IPS-18c (cell line): ENCODE measurements at regions not wholly inside any gene's neighbourhood (a gene's known extent, or its start where the extent isn't known, plus 50 kb on each side); places are given as distances from the start of the nearest gene placed in this dataset.
"Not testable (repeated sequence)": the region's sequence is repeated elsewhere in the genome, so short reads cannot be mapped to it uniquely, and the experiment has no call there.

ENCODE experiments used
- H3K4me3 ChIP-seq: 2 replicates; pipeline ENCODE4 v1.7.0; 2013; ENCODE audit warnings: low read depth, mild to moderate bottlenecking, low read length, moderate library complexity; ENCODE audit not compliant: insufficient read depth
- H3K9me3 ChIP-seq: one replicate; pipeline ENCODE4 v1.6.1; 2013; ENCODE audit warnings: mild to moderate bottlenecking, low read length, moderate library complexity; ENCODE audit not compliant: control insufficient read depth, insufficient read depth

- Histone ChIP-seq H3K4me3 (no peak overlapping the region), H3K9me3 (no peaks in the 10 kb centered on the region)
Observed at GRCh38 chr22:23395530-23396361, 184.3 kb downstream of the IGLL1 start.

GRCh38 chr22:23394525-23395326, 185.4 kb downstream of the IGLL1 start:
- H3K4me3 ChIP-seq = no peak overlapping the region
- no peaks in the 10 kb centered on the region for H3K9me3 ChIP-seq

GRCh38 chr22:23393721-23394320, 186.3 kb downstream of the IGLL1 start:
- Histone ChIP-seq H3K9me3 (no peaks in the 10 kb centered on the region), H3K4me3 (no peak overlapping the region)

GRCh38 chr22:23393199-23393598, 186.9 kb downstream of the IGLL1 start:
- H3K4me3 ChIP-seq, H3K9me3 ChIP-seq: not testable (repeated sequence)

- Histone ChIP-seq H3K4me3 (no peak overlapping the region), H3K9me3 (no peaks in the 10 kb centered on the region)
Observed at GRCh38 chr22:23392420-23393121, 187.5 kb downstream of the IGLL1 start.

- no peak overlapping the region for H3K4me3 ChIP-seq
- H3K9me3 ChIP-seq = no peaks in the 10 kb centered on the region
Observed at GRCh38 chr22:23391022-23391421, 189.1 kb downstream of the IGLL1 start.

GRCh38 chr22:23389271-23390071, 190.6 kb downstream of the IGLL1 start:
- H3K9me3 ChIP-seq = no peaks in the 10 kb centered on the region

GRCh38 chr22:23388517-23388890, 191.6 kb downstream of the IGLL1 start:
- Histone ChIP-seq H3K4me3 (no peak overlapping the region), H3K9me3 (no peaks in the 10 kb centered on the region)

More at GRCh38 chr22:23389271-23390071, 190.6 kb downstream of the IGLL1 start:
- no peak overlapping the region for H3K4me3 ChIP-seq

GRCh38 chr22:23387827-23388516, 192.1 kb downstream of the IGLL1 start:
- Histone ChIP-seq H3K9me3 (no peaks in the 10 kb centered on the region), H3K4me3 (no peak overlapping the region)

- Histone ChIP-seq H3K9me3 (no peaks in the 10 kb centered on the region), H3K4me3 (no peak overlapping the region)
Observed at GRCh38 chr22:23386822-23387580, 193.1 kb downstream of the IGLL1 start.

- Histone ChIP-seq H3K9me3 (no peaks in the 10 kb centered on the region), H3K4me3 (no peak overlapping the region)
Observed at GRCh38 chr22:23385678-23386631, 194.1 kb downstream of the IGLL1 start.

- Histone ChIP-seq H3K4me3 (no peak overlapping the region), H3K9me3 (no peaks in the 10 kb centered on the region)
Observed at GRCh38 chr22:23384923-23385677, 195.0 kb downstream of the IGLL1 start.

GRCh38 chr22:23384431-23384830, 195.7 kb downstream of the IGLL1 start:
- H3K9me3 ChIP-seq = no peaks in the 10 kb centered on the region

More at GRCh38 chr22:23384431-23384830, 195.7 kb downstream of the IGLL1 start:
- H3K4me3 ChIP-seq = no peak overlapping the region
